ENCODE measurements at regions not wholly inside any gene's neighbourhood (a gene's known extent, or its start where the extent isn't known, plus 50 kb on each side); places are given as distances from the start of the nearest gene placed in this dataset.
"Not testable (repeated sequence)": the region's sequence is repeated elsewhere in the genome, so short reads cannot be mapped to it uniquely, and the experiment has no call there.

GRCh38 chr13:44732503-44733098, 156.5 kb upstream of the TSC22D1 start:
- H3K4me3 Mint-ChIP-seq: no peak overlapping the region
- no peaks in the 10 kb centered on the region for H3K36me3 ChIP-seq (ENCODE audit: insufficient read depth, low read length)
- TF ChIP-seq, protein P1, sequence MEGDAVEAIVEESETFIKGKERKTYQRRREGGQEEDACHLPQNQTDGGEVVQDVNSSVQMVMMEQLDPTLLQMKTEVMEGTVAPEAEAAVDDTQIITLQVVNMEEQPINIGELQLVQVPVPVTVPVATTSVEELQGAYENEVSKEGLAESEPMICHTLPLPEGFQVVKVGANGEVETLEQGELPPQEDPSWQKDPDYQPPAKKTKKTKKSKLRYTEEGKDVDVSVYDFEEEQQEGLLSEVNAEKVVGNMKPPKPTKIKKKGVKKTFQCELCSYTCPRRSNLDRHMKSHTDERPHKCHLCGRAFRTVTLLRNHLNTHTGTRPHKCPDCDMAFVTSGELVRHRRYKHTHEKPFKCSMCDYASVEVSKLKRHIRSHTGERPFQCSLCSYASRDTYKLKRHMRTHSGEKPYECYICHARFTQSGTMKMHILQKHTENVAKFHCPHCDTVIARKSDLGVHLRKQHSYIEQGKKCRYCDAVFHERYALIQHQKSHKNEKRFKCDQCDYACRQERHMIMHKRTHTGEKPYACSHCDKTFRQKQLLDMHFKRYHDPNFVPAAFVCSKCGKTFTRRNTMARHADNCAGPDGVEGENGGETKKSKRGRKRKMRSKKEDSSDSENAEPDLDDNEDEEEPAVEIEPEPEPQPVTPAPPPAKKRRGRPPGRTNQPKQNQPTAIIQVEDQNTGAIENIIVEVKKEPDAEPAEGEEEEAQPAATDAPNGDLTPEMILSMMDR (IDR thresholded peaks at IDR 0.05): no peak
- no peaks in the 10 kb centered on the region for H3K27me3 ChIP-seq (ENCODE audit: control insufficient read depth in 1 of 2, insufficient read depth in 2 of 2, low read length in 2 of 2)
- DNase-seq: no peak
- ChIA-PET POLR2A (no interaction called here), CTCF (no interaction called here)
- H3K27ac ChIP-seq (ENCODE audit: low read depth in 1 of 2, low read length in 2 of 2): no peak overlapping the region
- no peak overlapping the region for H3K4me3 ChIP-seq (ENCODE audit: low read length)
- no peak overlapping the region for H3K27ac Mint-ChIP-seq
- H3K9me3 Mint-ChIP-seq: no peaks in the 10 kb centered on the region
- no peak for ATAC-seq (ENCODE audit: poor library complexity)
- no peaks in the 10 kb centered on the region for H3K9me3 ChIP-seq (ENCODE audit: control insufficient read depth in 1 of 2, insufficient read depth in 1 of 2, low read length in 2 of 2)
- intact Hi-C loops (cut with DNase I, micrococcal nuclease): no loop called here
- peaks cover 4% of the 10 kb centered on the region for H3K27me3 Mint-ChIP-seq
- no peaks in the 10 kb centered on the region for H3K4me1 Mint-ChIP-seq (ENCODE audit: low read depth)
- no peaks in the 10 kb centered on the region for H3K36me3 Mint-ChIP-seq (ENCODE audit: low read depth)
- H3K4me1 ChIP-seq (ENCODE audit: insufficient read depth, low read length): no peaks in the 10 kb centered on the region

GRCh38 chr13:44730851-44731250, 154.7 kb upstream of the TSC22D1 start:
- no peaks in the 10 kb centered on the region for H3K36me3 ChIP-seq (ENCODE audit: insufficient read depth, low read length)
- POLR2A ChIA-PET: no interaction called here
- Mint-ChIP-seq H3K36me3 (ENCODE audit: low read depth) (no peaks in the 10 kb centered on the region), H3K4me1 (ENCODE audit: low read depth) (no peaks in the 10 kb centered on the region), H3K27ac (no peak overlapping the region), H3K27me3 (peaks cover 4% of the 10 kb centered on the region), H3K9me3 (no peaks in the 10 kb centered on the region), H3K4me3 (no peak overlapping the region)
- no peak overlapping the region for H3K27ac ChIP-seq (ENCODE audit: low read depth in 1 of 2, low read length in 2 of 2)
- no peaks in the 10 kb centered on the region for H3K4me1 ChIP-seq (ENCODE audit: insufficient read depth, low read length)
- CTCF ChIA-PET: no interaction called here
- H3K27me3 ChIP-seq (ENCODE audit: control insufficient read depth in 1 of 2, insufficient read depth in 2 of 2, low read length in 2 of 2): no peaks in the 10 kb centered on the region
- H3K4me3 ChIP-seq (ENCODE audit: low read length): no peak overlapping the region
- TF ChIP-seq, protein P1 (IDR thresholded peaks at IDR 0.05): no peak
- intact Hi-C loops (cut with DNase I, micrococcal nuclease): no loop called here
- ATAC-seq (ENCODE audit: poor library complexity) (no peak), DNase-seq (no peak)
- H3K9me3 ChIP-seq (ENCODE audit: control insufficient read depth in 1 of 2, insufficient read depth in 1 of 2, low read length in 2 of 2): no peaks in the 10 kb centered on the region

- Mint-ChIP-seq H3K9me3 (no peaks in the 10 kb centered on the region), H3K27ac (no peak overlapping the region), H3K27me3 (peaks cover 4% of the 10 kb centered on the region), H3K4me1 (ENCODE audit: low read depth) (no peaks in the 10 kb centered on the region), H3K36me3 (ENCODE audit: low read depth) (no peaks in the 10 kb centered on the region), H3K4me3 (no peak overlapping the region)
- ATAC-seq (ENCODE audit: poor library complexity) (no peak), DNase-seq (no peak)
- H3K36me3 ChIP-seq (ENCODE audit: insufficient read depth, low read length): no peaks in the 10 kb centered on the region
- intact Hi-C loops (cut with DNase I, micrococcal nuclease): no loop called here
- ChIA-PET POLR2A (no interaction called here), CTCF (no interaction called here)
- TF ChIP-seq, protein P1 (IDR thresholded peaks at IDR 0.05): no peak
- no peaks in the 10 kb centered on the region for H3K9me3 ChIP-seq (ENCODE audit: control insufficient read depth in 1 of 2, insufficient read depth in 1 of 2, low read length in 2 of 2)
- no peaks in the 10 kb centered on the region for H3K27me3 ChIP-seq (ENCODE audit: control insufficient read depth in 1 of 2, insufficient read depth in 2 of 2, low read length in 2 of 2)
- H3K4me3 ChIP-seq (ENCODE audit: low read length): no peak overlapping the region
- no peaks in the 10 kb centered on the region for H3K4me1 ChIP-seq (ENCODE audit: insufficient read depth, low read length)
- H3K27ac ChIP-seq (ENCODE audit: low read depth in 1 of 2, low read length in 2 of 2): no peak overlapping the region
Observed at GRCh38 chr13:44730099-44730498, 154.0 kb upstream of the TSC22D1 start.

- H3K36me3 ChIP-seq (ENCODE audit: insufficient read depth, low read length); intact Hi-C loops (cut with DNase I, micrococcal nuclease); ATAC-seq (ENCODE audit: poor library complexity); H3K27ac Mint-ChIP-seq; H3K9me3 Mint-ChIP-seq; H3K27me3 Mint-ChIP-seq; H3K27me3 ChIP-seq (ENCODE audit: control insufficient read depth in 1 of 2, insufficient read depth in 2 of 2, low read length in 2 of 2); DNase-seq; H3K4me1 ChIP-seq (ENCODE audit: insufficient read depth, low read length); CTCF ChIA-PET; H3K4me3 Mint-ChIP-seq; H3K9me3 ChIP-seq (ENCODE audit: control insufficient read depth in 1 of 2, insufficient read depth in 1 of 2, low read length in 2 of 2); POLR2A ChIA-PET; H3K4me1 Mint-ChIP-seq (ENCODE audit: low read depth); H3K36me3 Mint-ChIP-seq (ENCODE audit: low read depth); H3K27ac ChIP-seq (ENCODE audit: low read depth in 1 of 2, low read length in 2 of 2); H3K4me3 ChIP-seq (ENCODE audit: low read length): not testable (repeated sequence)
Observed at GRCh38 chr13:44727591-44727990, 151.5 kb upstream of the TSC22D1 start.

All from CD4-positive, alpha-beta T cell (primary cell).